Muscle of arm (tissue), 1 donor: ENCODE measurements at regions not wholly inside any gene's neighbourhood (a gene's known extent, or its start where the extent isn't known, plus 50 kb on each side); places are given as distances from the start of the nearest gene placed in this dataset.

Experiments used
- DNase-seq: peaks from one replicate; pipeline ENCODE4 v3.0.0-alpha.2; 2013

- DNase-seq = no peak
Measured at GRCh38 chr2:212945526-212945925, 205.9 kb downstream of the IKZF2 start.

DNA sequence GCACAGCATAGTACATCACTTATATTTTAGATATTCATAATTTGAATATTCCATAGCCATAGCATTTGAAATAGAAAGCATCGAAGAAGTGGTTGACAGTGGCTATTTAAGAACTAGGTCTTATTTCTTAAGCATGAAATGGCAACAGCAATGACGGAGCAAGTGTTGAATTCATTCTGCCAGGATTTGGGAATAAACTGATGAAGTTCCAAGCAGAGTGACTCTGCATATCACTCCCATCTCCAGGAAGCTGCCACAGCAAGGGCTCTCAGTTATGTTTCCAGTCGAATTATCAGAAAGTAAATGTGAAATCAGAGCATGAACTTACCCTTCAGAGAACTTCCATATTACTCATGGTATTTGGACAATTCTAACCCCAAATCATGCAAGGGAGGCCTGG is 208.1 kb downstream of the IKZF2 start:
- DNase-seq = no peak

GRCh38 chr2:212941361-212941760 is 210.1 kb downstream of the IKZF2 start:
- no peak for DNase-seq

DNA sequence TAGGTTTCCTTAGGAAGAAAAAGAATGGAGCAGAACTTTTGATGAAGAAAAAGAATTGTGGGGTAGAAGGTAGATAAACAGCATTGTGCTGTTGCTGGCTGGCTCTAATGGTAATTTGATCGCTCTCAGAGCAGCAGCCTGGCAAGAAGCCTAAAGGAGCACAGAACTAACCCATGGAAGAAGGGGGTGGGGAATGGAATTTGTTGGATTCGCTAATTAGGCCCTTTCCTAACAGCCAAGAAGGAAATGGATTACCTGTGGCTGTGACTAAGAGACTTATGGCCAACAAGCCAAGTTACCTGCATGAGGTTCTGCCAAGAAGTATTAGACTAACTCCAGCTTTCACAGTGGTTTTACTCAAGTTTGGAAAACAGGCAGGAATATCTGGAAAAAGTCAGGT is 210.6 kb downstream of the IKZF2 start:
- peak; percentile 10 for DNase-seq

- DNase-seq = no peak
Measured at GRCh38 chr2:212939777-212940531, 211.5 kb downstream of the IKZF2 start.

DNA sequence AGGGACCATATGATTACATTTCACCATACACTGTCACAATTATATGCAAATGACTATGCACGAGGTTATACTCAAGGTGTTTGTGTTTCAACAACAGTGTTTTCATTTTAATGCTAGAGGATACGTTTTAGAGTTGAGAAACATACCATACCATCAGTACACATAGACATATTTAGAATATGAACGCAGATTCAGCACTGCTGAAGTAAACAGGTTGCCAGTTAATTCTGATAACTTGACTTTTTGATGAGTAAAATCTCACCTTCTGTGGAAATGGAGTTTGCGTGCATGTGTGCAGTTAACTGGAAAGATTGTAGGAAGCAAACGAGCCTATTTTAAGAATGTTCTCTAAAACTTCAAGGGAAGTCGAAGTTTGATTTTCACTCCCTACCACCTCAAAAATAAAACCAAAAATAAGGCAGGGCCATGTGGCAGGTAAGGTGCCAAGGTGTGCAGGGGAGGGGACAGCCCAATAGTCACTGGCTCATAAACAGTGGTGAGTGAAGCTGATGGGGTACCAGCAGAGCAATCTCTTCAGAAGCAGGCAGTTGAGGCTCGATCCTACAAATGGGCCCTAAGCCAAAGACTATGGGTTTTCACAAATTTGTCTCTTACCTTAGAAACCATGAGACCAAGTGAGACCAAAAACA is 213.1 kb downstream of the IKZF2 start:
- no peak for DNase-seq

GRCh38 chr2:212936572-212936971 is 214.8 kb downstream of the IKZF2 start:
- DNase-seq = no peak

- no peak for DNase-seq
Measured at GRCh38 chr2:212935752-212936151, 215.7 kb downstream of the IKZF2 start.

GRCh38 chr2:212931271-212931670 is 220.1 kb downstream of the IKZF2 start:
- DNase-seq = no peak

DNA sequence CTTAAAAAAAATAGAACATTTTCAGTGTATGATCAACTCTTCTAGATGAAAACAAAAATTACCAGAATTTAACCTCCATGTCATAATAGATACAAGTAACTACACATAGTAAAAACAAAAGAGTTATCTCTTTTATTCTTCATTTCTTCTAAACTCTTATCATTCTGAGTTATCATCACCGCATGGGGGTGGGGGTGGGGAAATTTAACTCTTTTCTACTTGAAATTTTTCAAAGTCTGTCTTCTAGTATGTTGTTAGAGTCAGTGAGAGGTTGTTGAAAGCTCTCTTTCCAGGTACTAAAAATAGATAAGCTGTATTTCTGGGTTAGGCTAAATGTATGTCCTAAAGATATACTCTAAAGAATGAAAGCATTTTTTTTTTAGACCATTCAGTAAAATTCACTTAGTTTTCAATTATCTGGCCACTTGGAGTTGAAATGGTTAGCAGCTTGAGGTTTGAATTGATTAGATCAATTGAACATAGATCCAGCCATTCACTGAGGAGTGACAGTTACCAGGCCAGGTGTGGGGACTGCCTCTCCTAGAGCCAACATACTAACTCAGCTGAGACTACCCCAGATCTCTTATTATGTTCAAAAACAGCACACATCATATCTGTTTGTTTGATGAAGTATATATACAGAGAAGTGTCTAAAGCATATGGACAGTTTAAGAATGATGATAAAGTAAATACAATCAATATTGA is 220.7 kb downstream of the IKZF2 start:
- no peak for DNase-seq

DNA sequence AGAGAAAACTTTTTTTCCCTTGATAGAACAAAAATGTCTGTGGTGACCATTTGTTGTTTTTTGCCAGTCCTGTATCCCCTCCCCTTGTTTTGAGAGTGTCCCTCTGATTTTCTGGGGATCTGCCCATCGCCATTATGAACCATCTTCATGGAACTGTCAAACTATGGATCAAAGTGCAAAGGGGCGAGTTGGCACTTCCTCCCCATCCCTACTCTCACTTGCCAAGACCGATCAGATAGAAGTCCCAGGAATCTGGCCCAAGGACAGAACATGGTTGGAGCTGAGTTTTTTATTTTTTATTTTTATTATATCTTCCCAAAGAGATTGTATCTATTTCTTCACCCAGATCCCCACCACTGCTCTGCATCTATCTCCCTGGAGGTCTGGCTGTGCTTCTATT is 221.4 kb downstream of the IKZF2 start:
- DNase-seq = no peak

- no peak for DNase-seq
Measured at GRCh38 chr2:212929116-212929515, 222.3 kb downstream of the IKZF2 start.

GRCh38 chr2:212928681-212929080 is 222.7 kb downstream of the IKZF2 start:
- DNase-seq = no peak

- DNase-seq = no peak
Measured at GRCh38 chr2:212926940-212927339, 224.5 kb downstream of the IKZF2 start.

DNA sequence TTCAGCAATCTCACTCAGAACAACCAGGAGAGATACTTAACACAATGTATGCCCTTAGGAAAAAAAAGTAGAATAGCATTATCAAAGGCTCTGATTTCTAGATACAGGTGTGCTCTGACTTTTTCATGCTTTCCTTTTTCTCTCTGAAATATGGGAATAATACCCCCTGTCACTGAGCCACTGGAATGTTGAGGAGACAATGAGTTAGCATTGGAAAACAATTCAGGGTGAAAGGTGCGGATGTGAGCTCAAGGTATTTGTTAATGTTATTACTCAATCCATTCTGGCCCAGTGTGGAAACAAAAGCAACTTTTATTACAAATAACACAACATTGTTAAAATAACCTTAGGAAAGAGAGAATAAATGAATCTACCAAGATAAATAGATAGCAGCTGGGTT is 228.0 kb downstream of the IKZF2 start:
- no peak for DNase-seq

DNA sequence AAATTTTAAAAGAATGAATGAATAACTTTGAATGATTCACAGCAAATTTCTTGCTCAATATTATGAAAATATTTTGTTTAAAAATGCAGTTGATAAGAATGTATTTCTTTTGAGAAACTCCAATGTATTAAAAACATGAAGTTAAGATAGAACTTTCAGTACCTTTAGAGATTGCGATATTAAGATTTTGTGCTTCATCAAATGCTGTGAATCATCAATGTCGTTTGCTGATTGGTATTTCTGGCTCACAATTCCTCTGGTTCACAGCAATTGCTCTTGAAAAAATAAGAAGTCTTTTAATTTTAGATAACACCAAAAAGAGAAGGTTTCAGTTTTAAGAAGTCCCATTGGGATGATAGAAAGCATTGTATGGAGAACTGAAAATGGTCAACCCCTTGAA is 228.7 kb downstream of the IKZF2 start:
- no peak for DNase-seq

GRCh38 chr2:212921711-212922110 is 229.7 kb downstream of the IKZF2 start:
- no peak for DNase-seq

DNA sequence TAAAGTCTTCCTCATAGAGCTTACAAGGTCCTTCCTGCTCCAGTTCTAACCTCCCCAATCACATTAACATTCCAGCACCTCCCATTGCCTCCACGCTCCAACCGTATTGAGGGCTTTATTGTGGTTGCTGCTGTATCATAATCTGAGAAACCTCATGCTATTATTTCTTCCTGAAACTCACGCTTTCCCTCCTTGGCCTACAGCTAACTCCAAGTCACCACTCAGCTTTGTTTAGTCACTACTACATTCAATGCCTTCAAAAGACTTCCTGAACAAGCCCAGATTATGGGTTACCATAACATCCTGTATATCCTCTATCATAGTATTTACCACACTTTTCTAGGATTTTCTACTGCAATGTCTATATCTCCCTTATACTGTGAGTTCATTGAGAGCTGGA is 230.4 kb downstream of the IKZF2 start:
- DNase-seq = no peak

- no peak for DNase-seq
Measured at GRCh38 chr2:212919238-212919637, 232.2 kb downstream of the IKZF2 start.

DNA sequence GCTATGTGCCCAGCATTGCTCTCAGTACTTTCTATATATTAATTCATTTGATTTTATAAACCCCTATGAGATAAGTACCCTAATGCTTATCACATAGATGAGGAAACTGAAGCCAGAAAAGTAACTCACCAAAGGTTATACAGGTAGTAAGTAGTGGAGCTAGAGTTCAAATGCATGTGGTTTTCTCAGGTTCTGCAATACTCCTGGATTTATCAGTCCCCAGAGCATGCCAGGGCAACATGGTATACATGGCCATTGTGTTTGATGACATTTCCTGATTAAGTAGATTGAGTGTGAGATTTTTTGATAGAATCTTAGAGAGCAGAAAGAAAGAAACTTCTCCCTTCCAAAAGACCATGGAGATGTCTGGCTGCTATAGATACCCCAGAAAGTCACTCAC is 233.1 kb downstream of the IKZF2 start:
- DNase-seq = no peak

GRCh38 chr2:212915121-212915782 is 236.2 kb downstream of the IKZF2 start:
- DNase-seq = no peak

DNA sequence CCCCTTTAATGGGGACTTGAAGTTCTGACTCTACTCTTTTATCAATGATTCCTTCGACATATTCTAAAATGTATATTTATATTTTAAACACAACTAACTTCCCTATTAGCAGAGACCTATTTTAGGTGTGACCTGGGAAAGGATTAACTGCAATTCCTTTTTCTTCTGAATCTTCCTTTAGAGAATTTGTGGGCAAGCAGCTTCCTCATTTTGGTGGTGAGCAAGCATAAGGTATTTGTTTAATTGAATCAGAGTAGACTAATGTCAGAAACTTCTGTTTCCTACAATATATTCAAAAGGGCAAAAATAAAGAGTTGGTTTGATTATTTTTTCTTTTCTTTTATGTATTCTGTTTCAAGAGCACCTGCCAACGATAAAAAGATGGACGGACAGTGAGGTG is 237.0 kb downstream of the IKZF2 start:
- DNase-seq = no peak
